GM10266 (cell line): ENCODE measurements at regions not wholly inside any gene's neighbourhood (a gene's known extent, or its start where the extent isn't known, plus 50 kb on each side); places are given as distances from the start of the nearest gene placed in this dataset.

Source experiments
- DNase-seq: peaks from one replicate; pipeline ENCODE4 v3.0.0; 2012; ENCODE audit errors: extremely low spot score
- CTCF ChIP-seq: IDR thresholded peaks from 2 replicates; pipeline ENCODE4 v1.5.1; 2012; ENCODE audit warnings: mild to moderate bottlenecking, low read depth; ENCODE audit not compliant: control insufficient read depth, insufficient read depth; ENCODE audit errors: missing control alignments

DNA sequence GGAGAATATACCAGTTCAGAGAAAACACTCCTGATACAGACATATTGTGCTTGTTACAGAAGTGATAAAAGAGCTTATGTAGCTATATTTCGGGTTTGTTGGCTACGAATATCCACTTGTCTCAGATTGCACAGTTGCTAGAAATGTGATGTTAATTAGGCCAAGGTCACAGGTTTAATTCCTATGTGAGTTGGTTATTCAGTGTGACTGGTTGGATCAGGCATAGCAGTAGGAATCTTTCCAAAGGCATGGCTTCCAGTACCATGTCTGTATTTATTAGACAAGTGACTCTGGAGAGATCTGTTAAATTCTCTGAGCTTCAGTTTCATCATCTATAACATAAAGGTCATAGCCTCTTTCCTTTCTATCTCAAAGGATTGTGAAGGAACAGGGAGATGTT is 152.7 kb upstream of the KITLG start:
- no peak for TF ChIP-seq CTCF
- DNase-seq: no peak

DNA sequence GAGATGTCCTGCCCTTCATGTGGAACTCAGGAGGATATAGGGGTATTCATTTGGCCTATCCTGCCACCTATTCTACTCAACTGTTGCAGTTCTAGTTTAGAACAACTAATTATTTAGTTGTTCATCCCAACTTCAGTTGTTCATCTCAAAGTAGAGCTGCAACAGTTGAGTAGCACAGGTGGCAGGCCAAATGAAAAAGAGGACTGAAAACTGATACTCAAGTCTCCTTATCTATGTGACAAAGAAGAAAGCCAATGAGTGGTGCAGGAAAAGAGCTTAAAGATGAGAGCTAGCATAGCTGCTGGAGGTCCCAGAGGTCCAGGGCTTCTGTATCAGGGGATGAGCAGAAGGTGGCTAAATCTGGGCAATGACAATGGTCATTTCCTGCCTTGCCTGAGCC is 148.9 kb upstream of the KITLG start:
- no peak for TF ChIP-seq CTCF
- no peak for DNase-seq

- no peak for DNase-seq
- TF ChIP-seq CTCF: no peak
These were observed 146.8 kb upstream of the KITLG start for GRCh38 chr12:88726806-88727720.

- TF ChIP-seq CTCF: no peak
- no peak for DNase-seq
These were observed 145.4 kb upstream of the KITLG start for GRCh38 chr12:88725592-88726143.

GRCh38 chr12:88723219-88723618 is 142.9 kb upstream of the KITLG start:
- no peak for DNase-seq
- TF ChIP-seq CTCF: no peak

DNA sequence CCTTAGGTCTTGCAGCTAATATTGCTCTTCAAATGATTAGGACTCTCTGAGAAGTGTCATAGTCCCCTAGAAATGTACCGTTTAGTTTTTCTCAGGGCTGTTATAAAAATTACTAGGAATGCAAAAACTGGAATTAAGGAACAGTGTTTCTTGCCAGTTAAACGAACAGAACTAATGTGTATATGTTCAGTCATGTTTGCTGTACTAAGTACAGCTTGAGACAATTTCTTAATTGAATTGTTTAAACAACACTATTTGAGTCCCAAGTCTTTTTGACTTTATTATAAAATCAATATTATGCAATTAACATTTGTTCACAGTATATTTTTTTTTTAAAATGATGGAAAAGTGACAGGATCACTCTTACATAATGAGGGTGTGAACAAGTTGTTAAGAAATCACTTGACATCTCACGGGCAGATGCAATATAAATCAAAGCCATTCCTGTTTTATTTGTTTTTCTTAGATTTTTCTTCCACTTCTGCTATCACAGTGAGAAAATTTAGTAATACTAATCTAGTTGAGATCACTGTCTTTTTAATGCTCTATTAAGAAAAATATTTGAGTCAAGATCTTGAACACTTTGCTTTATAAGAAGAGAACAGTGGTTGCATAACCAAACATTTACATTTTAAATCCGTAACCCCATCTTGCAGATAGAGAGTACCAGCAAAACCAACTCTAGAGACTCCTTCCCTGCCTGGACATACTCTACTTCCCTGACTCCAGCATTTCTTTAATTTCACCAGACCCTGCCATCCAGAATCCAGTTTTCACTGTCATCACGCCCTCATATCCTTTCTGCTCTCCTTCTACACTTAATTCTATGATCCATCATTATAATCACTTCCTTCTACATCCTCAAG is 140.7 kb upstream of the KITLG start:
- TF ChIP-seq CTCF: no peak
- no peak for DNase-seq

- TF ChIP-seq CTCF: no peak
- DNase-seq: no peak
These were observed 140.0 kb upstream of the KITLG start for GRCh38 chr12:88720231-88720630.
